HPDE6-E6E7 (cell line): ENCODE measurements at regions not wholly inside any gene's neighbourhood (a gene's known extent, or its start where the extent isn't known, plus 50 kb on each side); places are given as distances from the start of the nearest gene placed in this dataset.
A peak's percentile ranks its signal among the peaks of the same experiment; 100 is the strongest.

Experiments used
- DNase-seq: peaks from one replicate; pipeline ENCODE4 v3.0.0; 2011; ENCODE audit warnings: missing footprints; ENCODE audit errors: extremely low spot score

GRCh38 chr11:95389427-95389826 lies 158.4 kb upstream of the SESN3 start:
- DNase-seq: no peak

DNA sequence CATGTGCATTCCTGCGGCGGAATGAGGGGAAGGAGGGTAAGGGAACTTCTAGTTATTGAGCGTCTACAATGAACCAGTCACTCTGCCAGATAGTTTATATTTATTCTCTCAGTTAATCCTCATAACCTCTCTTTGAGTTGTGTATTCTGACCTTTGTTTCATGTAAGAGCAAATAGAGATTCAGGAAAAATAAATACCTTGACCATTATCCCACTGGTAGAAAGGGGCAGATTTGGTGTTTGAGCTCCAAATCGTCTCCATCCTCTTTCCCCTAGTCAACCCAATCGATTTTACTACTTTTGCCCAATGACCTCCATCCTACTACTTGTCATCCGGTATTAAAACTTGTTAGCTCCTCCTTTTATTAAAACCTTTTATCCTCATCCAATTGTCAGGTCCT lies 157.1 kb upstream of the SESN3 start:
- DNase-seq: no peak

DNA sequence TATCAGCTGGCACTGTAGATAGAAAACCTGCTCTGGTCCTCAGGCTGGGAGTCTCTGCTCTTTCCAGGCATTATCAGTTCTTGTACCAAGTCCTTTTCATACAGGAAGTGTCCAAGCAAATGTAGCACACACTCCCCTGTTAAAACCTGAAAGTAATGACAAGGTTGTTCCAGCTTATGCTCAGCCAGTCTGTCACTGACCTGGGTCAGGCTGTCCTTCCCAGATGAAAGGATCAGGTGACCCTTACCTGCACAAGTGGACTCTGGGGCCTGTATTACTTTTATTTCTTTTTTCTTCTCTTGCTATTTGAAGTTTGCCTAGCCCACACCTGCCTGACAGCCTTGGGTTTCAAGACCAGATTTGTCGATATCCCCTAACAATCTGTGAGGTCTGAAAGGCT lies 156.3 kb upstream of the SESN3 start:
- no peak for DNase-seq

DNA sequence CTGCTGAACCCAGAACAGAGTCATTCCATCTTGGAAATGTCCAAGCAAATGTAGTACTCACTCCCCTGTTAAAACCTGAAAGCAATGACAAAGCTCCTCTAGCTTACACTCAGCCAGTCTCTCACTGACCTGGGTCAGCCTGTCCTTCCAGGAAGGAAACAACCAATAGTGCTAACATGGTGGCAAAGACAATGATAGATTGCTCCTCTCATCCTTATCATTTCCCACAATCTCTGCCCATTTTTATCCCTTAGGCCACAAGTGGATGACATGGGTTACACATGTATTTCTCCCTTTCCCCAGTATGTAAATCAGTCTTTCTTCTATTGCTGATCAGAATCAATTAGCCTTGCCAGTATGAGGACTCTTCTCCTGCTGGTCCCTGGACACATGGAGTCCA lies 154.6 kb upstream of the SESN3 start:
- DNase-seq: no peak

DNA sequence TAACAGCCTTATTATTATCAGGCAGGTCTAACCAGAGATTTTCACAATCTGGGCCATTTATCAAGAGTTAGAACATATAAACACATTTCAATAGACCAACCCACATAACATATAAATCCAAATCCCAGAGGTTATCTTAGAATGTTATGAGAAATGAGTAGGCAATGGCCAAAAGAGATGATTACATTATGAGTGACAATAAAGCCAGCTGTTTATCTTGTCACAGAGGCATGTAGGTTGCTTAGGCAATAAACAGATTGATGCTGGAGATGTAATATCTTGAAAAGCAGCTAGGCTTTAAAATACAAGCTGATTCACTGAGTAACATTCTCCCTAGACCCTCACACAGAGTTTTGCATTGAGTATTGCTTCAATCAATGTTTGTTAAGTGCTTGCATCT lies 148.5 kb upstream of the SESN3 start:
- no peak for DNase-seq

DNA sequence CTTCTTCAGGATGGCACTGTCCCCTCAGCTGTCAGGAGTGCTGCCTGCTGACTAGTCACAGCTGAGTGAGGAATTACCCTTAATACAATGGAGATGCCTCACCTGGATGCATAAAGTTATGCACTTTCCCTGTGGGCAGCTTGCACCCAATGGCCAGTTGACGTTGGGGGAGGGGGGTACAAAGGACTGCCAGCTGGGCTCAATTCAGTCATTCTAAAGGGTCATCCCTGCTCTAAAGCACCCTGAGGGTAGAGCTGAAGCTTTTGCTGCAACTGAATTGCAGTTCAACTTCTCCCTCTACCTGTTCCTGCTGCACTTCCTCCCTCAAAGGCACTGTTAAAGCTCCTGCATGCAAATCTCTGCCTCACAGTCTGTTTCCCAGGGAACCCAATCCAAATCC lies 147.8 kb upstream of the SESN3 start:
- DNase-seq: no peak

DNA sequence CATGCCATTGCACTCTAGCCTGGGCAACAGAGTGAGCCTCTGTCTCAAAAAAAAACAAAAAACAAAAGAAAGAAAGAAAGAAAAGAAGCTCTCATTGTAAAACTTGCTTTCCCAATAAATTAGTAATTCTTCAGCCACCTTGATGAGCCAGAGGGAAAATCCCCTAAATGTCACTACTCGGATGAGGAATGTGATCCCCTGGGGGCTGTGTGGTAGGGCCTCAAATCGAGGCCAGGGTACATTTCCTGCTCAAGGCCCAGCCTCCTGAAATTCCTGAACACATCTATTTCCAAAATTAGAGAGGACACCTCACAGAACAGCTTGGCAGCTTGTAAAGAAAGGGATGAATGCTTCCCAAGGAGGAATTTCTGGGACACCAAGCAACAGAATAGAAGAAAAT lies 147.1 kb upstream of the SESN3 start:
- DNase-seq: no peak

DNA sequence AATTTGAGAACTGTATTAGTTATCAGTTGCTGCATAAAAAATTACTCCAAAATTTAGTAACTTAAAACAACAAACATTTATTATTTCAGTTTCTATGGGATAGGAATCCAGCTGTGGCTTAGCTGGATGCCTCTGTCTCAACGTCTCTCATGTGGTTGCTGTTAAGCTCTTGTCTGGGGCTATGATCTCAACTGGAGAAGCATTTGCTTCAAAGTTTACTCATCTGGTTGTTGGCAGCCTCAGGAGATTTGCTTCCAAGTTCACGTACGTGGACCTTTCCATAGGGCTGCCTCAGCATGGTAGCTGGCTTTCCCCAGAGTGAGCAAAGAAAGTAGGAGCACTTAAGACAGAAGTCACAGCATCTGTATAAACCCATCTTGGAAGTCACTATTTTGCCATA lies 144.9 kb upstream of the SESN3 start:
- DNase-seq: no peak

- no peak for DNase-seq
These were observed 144.4 kb upstream of the SESN3 start for GRCh38 chr11:95375451-95375850.

DNA sequence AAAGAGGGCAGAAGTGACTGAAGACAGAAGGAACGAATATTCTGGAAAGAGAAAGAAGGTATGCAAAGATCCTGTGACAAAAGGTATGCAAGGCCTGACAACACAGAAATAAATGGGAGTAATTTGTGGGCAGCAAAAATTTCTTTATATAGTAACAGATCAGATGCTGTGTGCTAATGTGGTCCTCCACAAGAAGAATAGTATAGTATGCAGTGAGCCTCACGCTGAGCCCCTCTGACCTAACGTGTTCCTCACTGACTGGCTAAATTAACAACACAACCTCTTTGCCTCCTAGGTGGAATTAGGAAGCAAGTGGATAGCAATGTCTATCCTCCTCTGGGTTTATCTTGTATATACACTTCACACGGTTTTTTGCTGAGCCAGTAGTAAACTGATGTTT lies 143.1 kb upstream of the SESN3 start:
- DNase-seq: no peak

GRCh38 chr11:95373241-95373640 lies 142.2 kb upstream of the SESN3 start:
- DNase-seq: no peak

DNA sequence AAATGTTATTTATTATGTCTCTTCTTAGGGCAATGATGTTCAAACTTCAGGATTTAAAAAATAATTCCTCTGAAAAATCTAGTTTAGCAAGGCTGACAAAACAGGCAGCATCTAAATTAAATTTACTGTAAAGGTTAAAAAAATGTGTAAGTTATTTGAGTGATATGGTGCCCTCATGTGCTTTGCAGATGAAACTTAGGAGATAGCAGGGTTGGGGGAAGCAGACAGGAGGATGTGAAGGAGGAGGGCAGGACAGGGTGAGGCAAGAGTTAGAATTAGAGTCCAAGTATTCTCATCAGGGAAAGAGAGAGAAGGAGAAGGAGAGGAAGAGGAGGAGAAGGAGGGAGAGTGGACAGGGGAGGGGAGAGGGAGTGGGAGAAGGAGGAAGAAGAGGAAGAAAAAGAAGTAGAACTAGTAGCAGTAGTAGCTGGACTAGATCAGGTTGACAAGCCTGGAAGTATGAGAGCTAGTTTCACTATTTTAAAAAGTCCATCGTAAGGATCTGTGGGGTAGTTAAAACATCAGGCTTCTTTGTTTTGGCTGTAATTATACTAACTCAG lies 141.2 kb upstream of the SESN3 start:
- DNase-seq: no peak

- DNase-seq: no peak
These were observed 140.2 kb upstream of the SESN3 start for GRCh38 chr11:95371153-95371552.

DNA sequence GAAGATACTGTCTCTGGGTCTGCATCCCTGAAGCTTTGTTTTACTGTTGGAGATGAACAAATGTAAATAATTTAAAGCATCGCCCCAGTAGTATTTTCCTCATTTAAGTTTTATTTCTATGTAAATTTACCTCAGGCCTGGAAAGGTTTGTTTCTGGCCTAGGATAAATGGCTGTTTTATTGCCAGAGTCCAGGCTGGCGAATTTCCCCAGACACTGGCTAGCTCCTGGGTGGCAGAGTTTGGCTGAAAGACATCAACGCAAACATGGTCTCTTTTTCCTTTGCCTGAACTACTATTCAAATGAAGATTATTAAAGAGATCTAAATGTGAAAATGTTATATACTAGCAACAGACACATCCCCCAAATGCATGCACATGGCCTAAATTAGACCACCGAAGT lies 136.7 kb upstream of the SESN3 start:
- no peak for DNase-seq

DNA sequence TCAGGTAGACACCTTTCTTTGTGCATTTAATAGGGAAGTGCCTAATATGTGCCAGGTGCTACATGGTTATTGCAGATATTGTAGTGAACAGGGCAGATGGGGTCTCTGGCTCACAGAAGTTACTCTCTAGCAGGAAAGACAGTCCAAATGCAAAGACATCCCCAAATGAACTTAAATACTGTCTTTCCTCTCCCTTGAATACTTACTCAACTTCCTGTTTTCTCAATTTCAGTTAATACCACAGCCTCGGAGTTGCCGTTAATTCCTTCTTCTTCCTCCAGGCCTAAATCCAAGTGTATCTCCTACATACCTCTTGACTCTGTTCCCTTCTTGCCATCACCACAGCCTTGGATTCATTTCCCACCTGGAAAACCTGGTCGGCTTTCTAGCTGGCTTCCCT lies 134.3 kb upstream of the SESN3 start:
- DNase-seq: no peak

GRCh38 chr11:95364324-95365295 lies 133.6 kb upstream of the SESN3 start:
- peak; percentile 58 for DNase-seq

DNA sequence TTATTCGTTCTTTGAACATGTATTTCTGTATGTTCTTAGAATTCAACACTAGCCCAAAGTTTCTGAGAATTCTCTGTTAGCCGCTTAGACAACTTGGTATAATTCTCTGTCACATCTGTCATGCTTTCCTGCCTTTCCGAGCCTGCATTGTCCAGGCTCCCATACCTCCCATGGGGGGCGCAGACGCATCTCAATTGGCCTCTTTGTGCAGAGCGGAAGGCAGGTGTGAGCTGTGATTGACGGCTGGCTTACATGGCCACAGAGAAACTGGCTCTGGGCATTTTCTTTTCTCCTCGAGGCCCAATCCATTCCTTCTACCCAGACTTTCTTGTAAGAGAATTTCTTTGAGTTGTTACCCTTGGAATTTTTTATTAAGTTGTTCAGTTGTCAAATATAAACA lies 132.7 kb upstream of the SESN3 start:
- DNase-seq: no peak

- DNase-seq: no peak
These were observed 132.2 kb upstream of the SESN3 start for GRCh38 chr11:95363164-95363563.

- DNase-seq: no peak
These were observed 130.2 kb upstream of the SESN3 start for GRCh38 chr11:95361180-95361579.

- no peak for DNase-seq
These were observed 129.5 kb upstream of the SESN3 start for GRCh38 chr11:95360377-95361075.

DNA sequence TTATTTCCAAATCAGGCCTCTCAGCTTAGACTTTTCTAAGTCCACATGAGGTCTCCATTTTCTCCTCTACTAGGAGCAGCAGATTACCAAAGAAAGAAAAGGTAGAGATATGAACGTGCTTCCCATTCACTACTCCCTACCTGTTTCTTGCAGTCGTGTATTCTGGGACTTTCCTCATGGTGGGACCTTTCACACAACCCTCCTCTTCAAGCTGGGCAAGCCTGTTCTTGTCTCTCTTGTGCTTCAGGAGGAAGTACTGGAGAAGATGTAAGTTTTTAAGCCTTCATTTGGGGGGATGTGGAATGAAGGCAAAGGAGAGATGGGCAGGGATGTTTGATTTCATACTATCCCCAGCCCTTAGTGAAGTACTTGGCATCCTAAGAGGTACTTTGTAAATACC lies 128.8 kb upstream of the SESN3 start:
- DNase-seq: no peak

DNA sequence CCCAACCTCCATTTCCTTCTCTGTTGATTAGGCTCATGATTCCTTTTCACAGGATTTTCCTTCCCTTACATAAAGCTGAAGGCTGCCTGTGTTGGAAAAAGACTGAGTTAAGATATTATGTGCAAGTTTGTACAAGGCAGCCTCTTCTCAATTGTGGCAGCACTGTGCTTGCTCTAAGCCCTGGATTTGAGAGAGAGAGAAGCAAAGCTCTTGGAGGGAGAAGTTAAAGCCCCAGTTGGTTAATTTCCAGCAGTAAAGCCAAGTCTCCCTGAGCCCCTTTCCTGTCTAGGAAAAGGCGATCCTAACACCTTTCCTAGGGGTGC lies 128.3 kb upstream of the SESN3 start:
- no peak for DNase-seq
